Suprapubic skin (tissue), 3 donors: ENCODE measurements at regions not wholly inside any gene's neighbourhood (a gene's known extent, or its start where the extent isn't known, plus 50 kb on each side); places are given as distances from the start of the nearest gene placed in this dataset.

Source experiments
- EP300 ChIP-seq: sonication (generic); formaldehyde crosslinking; IDR thresholded peaks from one replicate; pipeline ENCODE4 v1.6.1; 2017; ENCODE audit warnings: antibody characterized with exemption
- POLR2A ChIP-seq, 2 donors: fragments of 450-650 bp; IDR thresholded peaks; one replicate each; pipeline ENCODE4 v1.6.1; 2017; ENCODE audit warnings: antibody characterized with exemption in 2 of 2, mild to moderate bottlenecking in 2 of 2, moderate library complexity in 2 of 2
- TF ChIP-seq, protein P1 (sequence below), 2 donors: fragments of 200-600 bp in 1 of 2; fragments of 450-650 bp in 1 of 2; sonication (generic) in 1 of 2; IDR thresholded peaks; one replicate each; pipeline ENCODE4 v1.5.1; 2016 to 2019; ENCODE audit warnings: antibody characterized with exemption in 2 of 2, mild to moderate bottlenecking in 1 of 2, moderate library complexity in 1 of 2

DNA sequence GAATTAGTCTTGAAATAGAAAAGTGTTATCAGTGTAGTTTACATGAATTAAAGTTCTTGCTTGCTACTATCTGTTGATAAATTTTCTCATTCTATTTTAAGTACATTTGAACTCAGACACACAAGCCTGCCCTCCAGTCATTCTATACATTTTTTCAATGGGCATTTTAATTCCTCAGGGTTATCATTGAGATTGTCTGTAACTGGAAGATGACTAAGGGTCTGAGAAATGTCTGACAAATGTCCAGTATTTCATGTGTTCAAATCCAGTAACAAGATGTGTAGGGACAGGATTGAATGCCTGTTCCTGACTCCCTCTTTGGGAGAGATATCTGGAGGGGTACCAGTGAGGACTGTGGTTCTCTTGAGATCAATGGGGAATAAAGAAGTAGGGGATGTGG lies 223.9 kb upstream of the ADAMTSL1 start:
- TF ChIP-seq, protein P1, sequence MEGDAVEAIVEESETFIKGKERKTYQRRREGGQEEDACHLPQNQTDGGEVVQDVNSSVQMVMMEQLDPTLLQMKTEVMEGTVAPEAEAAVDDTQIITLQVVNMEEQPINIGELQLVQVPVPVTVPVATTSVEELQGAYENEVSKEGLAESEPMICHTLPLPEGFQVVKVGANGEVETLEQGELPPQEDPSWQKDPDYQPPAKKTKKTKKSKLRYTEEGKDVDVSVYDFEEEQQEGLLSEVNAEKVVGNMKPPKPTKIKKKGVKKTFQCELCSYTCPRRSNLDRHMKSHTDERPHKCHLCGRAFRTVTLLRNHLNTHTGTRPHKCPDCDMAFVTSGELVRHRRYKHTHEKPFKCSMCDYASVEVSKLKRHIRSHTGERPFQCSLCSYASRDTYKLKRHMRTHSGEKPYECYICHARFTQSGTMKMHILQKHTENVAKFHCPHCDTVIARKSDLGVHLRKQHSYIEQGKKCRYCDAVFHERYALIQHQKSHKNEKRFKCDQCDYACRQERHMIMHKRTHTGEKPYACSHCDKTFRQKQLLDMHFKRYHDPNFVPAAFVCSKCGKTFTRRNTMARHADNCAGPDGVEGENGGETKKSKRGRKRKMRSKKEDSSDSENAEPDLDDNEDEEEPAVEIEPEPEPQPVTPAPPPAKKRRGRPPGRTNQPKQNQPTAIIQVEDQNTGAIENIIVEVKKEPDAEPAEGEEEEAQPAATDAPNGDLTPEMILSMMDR (IDR thresholded peaks at IDR 0.05): no peak
- no peak for TF ChIP-seq EP300
- TF ChIP-seq POLR2A (IDR thresholded peaks at IDR 0.05): no peak
